GM13976 (cell line): ENCODE measurements at regions not wholly inside any gene's neighbourhood (a gene's known extent, or its start where the extent isn't known, plus 50 kb on each side); places are given as distances from the start of the nearest gene placed in this dataset.

Experiments used
- DNase-seq: peaks from one replicate; pipeline ENCODE4 v3.0.0; 2012; ENCODE audit warnings: low spot score
- CTCF ChIP-seq: IDR thresholded peaks from 2 replicates; pipeline ENCODE4 v1.5.1; 2012; ENCODE audit warnings: borderline replicate concordance, mild to moderate bottlenecking; ENCODE audit not compliant: insufficient read depth; ENCODE audit errors: extremely low read depth, missing control alignments, control extremely low read depth
- in situ Hi-C: fragments of 300-500 bp; cut with MboI; formaldehyde crosslinking; loops from one replicate; pipeline ENCODE4 v1.12.0; 2022; ENCODE audit warnings: low sequenced_read_pairs, mixed read lengths, inconsistent platforms; ENCODE audit not compliant: unreplicated experiment

- no peak for TF ChIP-seq CTCF
- in situ Hi-C loops = no loop called here
- DNase-seq = no peak
Measured at GRCh38 chr1:163928069-163928468, 606.3 kb downstream of the NUF2 start.

GRCh38 chr1:163928651-163929050 lies 606.9 kb downstream of the NUF2 start:
- in situ Hi-C loops = no loop called here
- no peak for DNase-seq
- TF ChIP-seq CTCF = no peak

DNA sequence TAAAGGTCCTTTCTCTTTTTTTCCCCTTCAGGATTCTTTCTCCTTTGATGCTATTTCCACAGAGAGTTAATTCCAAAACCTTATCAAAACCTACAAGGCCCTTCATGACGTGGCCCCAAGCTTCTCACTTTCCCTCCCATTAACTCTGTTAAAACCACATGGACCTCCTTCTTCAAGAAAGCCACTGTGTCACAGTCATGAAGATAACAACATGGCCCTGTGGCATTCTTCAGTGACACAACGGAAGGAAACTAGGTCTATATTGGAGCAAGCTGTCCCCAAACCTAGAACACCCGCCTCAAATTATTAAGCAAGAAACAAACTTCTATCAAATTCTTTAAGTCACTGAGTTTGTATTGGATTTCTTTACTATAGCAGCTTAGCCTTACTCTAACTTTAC lies 611.1 kb downstream of the NUF2 start:
- in situ Hi-C loops = no loop called here
- no peak for DNase-seq
- no peak for TF ChIP-seq CTCF

GRCh38 chr1:163933437-163933836 lies 611.7 kb downstream of the NUF2 start:
- TF ChIP-seq CTCF = no peak
- no peak for DNase-seq
- in situ Hi-C loops = no loop called here

GRCh38 chr1:163935738-163936374 lies 614.1 kb downstream of the NUF2 start:
- TF ChIP-seq CTCF = no peak
- in situ Hi-C loops = no loop called here
- no peak for DNase-seq

- in situ Hi-C loops = no loop called here
- TF ChIP-seq CTCF = no peak
- DNase-seq = no peak
Measured at GRCh38 chr1:163959622-163960021, 599.4 kb upstream of the PBX1 start.
